Muscle of back (tissue), 3 donors: ENCODE measurements at regions not wholly inside any gene's neighbourhood (a gene's known extent, or its start where the extent isn't known, plus 50 kb on each side); places are given as distances from the start of the nearest gene placed in this dataset.
"Not testable (repeated sequence)": the region's sequence is repeated elsewhere in the genome, so short reads cannot be mapped to it uniquely, and the experiment has no call there.

ENCODE experiments used
- DNase-seq, 3 donors: peaks; one replicate each; pipeline versions ENCODE4 v3.0.0 to v3.0.0-alpha.2; 2013

DNA sequence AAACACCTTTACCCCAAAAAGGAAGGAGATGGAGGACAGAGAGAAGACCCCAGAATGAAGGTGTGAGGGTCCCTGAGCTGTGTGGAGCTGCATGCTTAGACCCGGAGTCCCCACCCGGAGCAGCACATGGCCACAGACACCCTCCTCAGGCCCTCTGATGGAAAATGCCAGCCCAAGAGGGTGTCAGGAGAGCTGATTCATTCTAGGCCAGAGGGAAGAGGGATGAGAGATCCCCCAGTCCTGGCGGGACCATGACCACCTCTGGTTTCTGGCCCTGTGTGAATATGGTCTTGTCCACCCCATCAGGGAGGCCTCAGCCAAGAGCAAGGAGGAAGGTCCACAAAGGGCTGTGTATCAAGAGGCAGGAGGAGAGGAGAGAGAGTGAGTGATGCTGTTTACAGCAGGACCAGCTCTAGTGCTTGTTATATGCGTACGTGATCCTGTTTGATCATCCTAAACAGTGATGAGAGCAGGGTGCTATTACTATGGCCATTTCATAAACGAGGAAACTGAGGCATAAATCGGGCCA, 186.6 kb upstream of the HAAO start:
- no peak for DNase-seq

DNA sequence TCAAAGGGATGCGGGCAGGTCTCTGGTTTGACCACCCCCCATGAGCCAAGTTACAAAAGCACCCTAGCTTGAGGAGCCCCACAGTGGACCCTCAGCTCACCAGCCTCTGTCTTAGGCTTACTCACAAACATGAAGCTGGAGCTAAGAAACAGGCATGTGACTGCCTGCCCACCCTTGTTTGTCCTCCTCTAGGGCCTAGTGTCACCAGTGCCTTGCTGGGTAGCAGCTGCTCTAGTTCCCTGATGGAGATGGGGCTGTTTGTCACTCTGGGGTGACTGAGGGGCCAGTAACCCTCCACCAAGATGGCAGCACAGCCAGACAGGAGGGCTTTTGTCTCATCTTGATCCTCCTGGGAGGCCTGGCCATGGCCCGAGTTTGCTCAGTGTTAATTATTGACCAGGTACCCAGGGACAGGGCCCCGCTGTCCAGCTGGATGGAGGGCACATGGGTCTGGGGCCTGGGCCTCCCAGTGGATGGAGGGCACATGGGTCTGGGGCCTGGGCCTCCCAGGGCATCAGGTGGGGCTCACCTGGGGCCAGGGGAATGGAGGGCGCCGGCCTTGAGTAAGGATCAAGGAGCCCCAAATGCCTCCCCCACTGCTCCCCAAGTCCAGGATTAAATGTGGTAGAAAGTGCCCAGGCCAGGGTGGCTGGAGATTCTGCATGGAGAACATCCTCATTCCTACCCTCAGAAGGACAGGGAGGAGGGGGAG, 185.9 kb upstream of the HAAO start:
- DNase-seq, result no peak

DNA sequence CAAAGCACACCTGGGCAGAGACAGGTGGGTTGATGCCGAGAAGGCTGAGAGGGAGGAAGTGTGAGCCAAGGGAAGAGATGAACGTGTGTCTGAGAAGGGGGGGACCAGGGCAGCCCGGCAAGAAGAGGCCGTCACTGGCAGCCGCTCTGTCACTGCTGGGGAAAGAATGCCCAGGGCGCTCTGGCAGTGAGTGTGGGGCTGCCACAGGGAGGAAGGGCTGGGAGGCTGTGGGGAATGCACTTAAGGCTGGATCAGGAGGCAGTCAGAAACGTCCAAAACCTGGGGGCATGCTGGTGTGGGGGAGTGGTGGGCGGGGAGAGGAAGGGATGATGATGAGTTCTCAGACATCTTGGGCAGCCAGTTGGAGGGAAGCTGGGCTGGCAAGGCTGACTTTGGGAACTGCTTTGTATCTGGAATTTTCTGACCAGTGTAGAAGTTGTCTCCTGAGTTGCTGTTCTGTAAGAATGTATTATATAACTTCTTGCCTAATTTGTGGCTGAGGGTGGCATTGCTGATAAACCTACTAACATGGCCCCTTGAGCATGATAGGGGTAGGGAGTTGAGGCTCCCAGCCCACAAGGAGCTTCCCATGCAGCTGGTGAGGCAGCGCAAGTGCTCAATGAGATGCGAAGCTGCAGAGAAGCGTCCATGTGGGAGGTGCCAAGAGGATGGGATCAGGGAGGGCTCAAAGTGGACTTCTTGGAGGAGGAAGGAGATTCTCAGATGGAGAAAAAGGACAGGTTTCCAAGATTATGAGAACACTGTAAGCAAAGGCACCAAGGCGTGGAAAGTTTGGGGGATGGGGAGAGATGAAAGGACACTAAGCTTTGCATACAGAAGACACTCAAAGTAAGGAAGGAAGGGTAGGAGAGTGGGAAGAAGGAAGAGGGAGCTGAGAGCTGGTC, 185.1 kb upstream of the HAAO start:
- no peak for DNase-seq

DNA sequence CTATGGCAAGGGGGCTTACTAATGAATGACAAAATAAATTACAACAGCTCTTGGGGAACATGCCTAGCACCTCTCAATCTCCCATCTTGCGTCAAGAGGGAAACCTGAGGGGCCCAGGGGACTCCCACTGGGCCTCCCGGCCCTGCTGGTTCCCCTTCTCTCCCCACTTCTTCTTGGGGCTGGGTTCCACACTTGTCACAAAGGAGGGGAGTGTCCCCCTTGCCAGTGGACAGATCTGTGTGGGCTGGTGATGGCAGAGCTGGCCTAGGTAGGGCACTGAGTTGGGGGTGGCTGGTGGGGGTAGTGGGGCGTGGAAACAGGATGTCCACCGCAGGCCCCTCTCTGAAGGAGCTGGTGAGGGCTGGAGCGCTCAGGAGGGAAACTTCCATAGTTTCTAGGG, 184.0 kb upstream of the HAAO start:
- no peak for DNase-seq

DNA sequence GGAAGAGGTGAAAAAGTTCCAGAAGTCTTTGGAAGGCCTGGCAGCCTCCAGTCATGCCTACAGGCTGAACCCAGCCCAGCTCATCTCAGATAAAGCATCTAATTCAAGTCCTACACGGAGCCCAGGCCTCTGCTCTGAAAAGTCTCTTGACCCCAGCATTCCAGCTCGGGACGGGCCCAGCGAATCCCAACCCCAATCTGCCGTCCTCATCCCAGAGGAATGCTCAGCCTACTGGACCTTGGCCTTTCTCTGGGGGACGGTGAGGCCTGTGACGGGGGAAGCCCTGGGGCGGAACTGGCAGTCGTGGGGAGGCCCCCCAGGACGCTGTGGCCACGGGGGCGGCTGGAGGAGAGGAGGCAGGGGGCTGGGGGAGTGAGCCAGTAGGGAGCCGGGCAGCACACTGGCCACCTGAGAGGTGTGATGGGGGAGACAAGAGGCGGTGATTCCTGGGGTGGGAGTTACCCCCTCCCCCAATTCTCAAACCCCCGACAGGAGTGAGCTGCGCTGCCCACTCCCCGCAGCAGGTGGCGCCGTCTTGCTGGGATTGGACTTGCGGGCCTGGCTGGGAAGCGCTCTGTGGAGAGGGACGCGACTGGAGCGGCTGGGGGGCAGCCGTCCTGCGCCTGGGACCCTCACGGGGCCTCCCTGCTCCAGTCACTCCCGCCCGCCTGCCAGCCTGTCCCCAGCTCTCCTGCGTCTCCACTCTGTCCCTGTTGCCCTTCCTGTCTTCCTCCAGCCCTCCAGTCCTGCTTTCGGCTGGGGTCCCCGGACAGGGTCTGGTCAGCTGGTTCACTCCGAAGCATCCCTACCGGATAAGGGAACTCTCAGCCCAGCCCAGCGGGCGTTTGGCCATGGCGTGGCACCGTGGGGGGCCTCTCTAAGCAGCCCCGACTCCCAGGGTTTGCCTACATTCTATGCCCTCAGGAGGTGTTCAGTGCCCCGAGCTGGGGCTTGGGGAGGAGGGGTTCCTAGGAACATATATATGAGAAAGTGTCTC, 182.6 kb upstream of the HAAO start:
- peak in 2 of 3 donors; percentile 80 to 93 for DNase-seq

DNA sequence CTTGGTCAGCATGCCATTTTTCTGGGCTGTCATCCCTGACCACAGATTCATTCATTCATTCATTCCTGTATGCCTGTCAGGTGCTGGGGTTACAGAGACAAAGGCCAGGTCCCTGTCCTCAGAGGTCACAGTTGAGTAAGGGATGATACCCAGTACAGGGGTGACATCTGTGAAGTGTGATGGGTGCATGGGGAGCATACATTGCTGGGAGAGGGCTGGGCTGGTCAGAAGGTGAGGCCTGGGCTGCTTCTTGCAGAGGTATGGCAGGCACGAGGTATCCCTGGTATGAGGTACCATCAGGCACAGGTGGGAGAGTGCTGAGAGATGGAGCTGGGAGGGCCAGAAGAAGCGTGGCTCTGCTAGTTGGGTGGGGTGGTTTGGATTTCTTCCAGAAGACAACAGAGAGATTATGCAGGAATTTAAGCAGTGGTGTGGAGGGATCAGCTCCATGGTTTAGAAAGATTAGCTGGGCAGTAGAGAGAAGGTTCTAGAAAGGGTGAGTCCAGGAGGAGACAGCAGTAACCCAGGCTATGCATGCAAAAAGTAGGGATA, 181.9 kb upstream of the HAAO start:
- DNase-seq, result no peak

DNA sequence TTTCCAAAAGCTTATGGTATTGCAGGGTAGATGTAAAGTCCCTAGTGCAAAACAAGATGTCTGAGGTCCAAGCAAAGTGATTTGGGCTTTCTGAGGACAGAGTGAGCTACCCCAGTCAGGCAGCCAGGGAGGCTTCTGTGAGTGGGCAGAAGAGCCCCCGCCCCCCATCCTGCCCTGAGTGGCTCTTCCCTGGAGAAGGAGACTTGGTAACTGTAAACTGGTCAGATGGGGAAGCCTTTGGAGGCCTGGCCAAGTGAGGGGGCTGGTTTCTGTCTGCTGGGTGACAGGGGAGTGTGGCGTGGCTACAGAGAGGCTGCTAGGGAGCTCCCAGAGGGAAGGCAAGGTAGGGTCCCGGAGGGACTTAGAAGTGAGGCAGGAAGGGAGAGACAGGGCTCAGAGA, 181.3 kb upstream of the HAAO start:
- DNase-seq, result peak in 1 of 3 donors; percentile 15

DNA sequence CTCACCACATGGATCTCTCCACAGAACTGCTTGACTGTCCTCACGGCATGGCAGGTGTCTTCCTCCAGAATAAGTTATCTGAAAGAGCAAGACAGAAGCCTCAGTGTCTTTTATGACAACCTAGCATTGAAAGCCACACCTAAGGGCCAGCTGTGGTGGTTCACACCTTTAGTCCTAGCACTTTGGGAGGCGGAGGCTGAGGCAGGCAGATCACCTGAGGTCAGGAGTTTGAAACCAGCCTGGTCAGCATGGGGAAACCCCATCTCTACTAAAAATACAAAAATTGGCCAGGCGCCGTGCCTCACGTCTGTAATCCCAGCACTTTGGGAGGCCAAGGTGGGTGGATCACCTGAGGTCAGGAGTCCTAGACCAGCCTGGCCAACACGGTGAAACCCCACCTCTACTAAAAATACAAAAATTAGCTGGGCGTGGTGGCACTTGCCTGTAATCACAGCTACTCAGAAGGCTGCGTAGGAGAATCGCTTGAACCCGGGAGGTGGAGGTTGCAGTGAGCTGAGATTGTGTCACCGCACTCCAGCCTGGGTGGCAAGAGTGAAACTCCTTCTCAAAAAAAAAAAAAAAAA, 180.6 kb upstream of the HAAO start:
- not testable (repeated sequence) for DNase-seq

DNA sequence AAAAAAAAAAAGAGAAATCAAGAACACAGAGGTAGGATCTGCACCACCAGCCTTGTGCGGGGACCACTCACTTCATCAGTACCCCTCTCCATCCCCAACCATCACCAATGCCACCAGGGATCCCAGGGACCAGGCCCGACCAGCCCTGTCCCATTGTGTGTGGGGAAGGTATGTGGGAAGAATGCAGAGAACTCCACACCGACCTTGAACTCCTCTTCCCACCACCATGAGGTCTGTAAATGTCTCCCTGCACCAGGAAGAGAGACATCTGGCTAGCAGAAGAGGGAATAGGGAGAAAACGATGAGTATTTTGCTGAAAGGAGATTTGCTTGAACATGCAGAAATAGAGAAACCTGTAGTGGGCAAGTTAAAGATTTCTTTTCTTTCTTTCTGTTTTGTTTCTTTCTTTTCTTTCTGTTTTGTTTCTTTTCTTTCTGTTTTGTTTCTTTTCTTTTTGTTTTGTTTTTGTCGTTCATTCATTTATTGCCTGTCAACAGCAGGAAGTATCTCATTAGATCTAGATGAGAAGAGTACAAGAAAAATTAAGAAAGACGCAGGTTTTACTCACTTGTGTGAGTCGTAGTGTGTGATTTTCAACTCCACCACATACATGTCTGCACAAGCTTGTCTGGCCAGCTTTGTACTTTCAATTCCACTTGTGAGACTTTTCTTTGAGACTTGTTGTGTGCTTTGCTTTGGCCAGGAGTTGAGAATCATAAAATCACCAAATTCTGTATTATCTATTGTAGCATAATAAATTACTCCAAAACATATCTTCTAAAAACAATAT, 179.8 kb upstream of the HAAO start:
- peak in 1 of 3 donors; percentile 17 for DNase-seq

DNA sequence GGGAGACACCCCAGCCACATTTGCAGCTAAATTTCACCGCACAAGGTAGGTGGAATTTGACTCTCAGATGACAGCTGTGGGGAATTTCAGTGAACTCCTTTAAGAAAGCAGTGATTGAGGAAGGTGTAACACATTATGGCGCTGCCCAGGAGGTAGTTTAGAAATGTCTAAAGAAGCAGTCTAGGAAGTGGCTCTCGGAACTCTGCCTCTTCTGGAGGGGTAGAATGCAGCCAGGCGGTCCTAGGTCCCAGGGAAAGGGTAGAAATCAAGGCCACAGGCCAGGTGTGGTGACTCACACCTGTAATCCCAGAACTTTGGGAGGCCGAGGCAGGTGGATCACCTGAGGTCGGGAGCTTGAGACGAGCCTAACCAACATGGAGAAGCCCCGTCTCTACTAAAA, 179.0 kb upstream of the HAAO start:
- DNase-seq, result no peak

DNA sequence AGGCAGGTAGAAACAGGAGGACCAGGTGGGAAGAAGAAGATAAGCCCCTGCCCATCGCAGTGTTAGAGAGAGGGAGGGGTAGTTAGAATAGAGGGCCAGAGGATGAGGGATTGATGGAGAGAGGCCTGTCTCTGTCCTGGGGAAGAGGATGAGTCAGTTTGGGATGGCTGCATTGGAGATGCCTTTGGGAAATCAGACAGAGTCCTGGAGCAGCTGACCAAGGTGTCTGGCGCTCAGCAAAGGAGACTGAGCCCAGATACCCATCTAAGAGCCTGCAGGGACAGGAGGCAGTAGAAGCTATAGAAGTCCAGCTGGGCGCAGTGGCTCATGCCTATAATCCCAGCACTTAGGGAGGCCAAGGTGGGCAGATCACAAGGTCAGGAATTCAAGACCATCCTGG, 177.8 kb upstream of the HAAO start:
- DNase-seq, result no peak

DNA sequence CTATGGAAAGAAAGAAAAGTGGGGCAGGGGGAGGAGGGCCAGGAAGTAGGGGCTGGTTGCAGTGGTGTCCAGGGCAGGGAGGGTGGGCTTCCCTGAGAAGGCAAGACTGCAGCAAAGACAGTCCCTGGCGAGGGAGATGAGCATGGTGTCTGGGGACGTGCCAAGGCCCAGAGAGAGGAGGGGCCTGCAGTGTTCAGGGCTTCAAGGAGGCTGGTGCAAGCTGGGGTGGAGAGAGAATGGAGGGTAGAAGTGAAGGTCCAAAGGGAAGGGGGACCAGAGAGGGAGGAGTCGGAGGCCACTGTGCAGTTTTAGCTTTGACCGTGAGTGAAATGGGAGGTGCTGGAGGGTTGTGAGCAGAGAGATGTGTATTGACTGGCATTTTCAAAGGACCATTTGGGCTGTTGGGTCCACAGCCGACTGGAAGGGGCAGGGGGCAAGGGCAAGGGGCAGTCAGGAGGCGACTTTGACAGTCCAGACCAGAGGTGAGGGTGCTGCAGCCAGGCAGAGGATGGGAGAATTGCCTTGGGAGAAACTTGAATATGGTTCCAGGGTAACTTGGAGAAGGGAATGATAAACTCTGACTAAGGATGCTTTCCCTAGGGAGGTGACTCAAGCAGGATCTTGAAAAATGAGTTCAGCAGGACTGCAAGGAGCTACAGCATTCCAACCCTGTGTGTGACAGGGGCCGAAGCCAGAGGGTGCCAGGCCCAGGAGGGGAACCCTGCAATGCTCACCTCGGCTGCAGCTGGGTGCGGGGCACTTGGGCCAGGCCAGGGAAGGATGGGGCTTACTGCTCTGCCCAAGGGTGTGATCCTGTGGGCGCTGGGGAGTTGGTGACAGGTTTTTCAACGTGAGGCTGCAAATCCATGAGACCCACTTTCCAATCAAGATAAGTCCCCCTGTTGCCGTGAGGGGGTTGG, 177.1 kb upstream of the HAAO start:
- peak in 2 of 3 donors; percentile 48 to 89 for DNase-seq

DNA sequence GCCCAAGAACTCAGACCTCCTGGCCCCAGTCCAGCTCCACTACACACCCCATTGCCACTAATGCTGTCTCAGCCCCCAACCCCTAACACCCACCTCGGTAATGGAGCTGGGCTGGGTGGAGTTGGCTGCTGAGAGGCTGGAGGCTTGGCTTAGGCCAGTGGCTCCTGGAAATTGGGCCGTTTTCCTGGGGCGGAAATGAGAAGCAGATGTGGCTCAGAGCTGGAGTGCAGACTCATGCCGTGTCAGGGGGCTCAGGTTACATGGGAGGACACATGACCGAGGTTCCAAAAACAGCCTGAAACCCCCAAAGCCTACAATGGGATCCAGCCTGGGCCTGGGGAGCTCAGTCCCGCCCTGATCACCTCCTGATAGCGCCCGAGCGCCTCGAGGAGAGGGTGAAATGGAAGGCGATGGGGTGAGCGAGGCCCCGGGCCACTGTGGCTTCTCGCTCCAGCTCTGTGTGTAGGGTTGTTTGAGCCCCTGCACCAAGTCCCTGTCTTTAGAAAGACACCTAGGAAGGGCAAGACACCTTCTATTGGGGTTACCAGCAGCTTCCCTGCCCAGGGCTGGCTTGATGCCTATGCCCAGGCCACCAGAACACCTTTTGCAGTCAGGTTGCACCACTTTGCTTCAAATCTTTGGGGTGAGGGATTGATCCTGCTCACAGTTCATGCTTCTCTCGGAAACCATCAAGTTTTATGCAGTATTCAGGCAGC, 175.7 kb upstream of the HAAO start:
- peak; percentile 95 to 98 (median 95) for DNase-seq

DNA sequence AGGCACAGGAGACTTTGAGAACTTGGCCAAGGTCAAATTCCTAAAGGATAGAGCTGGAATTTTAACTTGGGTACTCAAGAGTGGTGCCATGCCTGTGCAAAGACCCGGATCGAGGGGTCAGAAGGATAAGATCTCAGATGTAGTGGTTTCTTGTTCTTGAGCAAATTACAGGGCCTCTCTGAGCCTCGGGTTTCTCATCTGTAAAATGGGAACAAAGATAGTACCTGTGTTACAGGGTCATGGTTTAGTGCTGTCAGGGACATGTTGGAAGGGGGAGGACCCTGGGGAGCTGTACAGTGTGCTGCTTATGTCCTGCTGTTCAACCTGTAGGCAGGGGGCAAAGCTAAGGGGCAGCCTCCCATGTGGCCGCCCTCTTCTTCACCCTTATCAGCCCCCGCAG, 173.5 kb upstream of the HAAO start:
- DNase-seq, result no peak

DNA sequence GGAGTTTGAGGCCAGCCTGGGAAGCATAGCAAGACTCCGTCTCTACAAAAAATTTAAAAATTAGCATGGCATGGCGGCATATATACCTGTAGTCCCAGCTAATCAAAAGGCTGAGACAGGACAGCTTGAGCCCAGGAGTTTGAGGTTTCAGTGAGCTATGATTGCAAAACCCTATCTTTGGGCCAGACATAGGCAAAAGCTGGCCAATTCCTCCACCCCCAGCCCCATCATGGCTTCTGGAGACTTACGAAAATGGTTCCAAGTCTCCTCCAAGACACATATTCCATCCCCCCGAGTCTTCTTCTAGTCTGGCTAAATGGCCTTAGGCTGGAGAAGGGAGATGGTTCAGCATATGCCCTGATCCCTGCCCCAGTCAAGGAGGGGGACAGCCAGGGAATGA, 172.8 kb upstream of the HAAO start:
- no peak for DNase-seq

DNA sequence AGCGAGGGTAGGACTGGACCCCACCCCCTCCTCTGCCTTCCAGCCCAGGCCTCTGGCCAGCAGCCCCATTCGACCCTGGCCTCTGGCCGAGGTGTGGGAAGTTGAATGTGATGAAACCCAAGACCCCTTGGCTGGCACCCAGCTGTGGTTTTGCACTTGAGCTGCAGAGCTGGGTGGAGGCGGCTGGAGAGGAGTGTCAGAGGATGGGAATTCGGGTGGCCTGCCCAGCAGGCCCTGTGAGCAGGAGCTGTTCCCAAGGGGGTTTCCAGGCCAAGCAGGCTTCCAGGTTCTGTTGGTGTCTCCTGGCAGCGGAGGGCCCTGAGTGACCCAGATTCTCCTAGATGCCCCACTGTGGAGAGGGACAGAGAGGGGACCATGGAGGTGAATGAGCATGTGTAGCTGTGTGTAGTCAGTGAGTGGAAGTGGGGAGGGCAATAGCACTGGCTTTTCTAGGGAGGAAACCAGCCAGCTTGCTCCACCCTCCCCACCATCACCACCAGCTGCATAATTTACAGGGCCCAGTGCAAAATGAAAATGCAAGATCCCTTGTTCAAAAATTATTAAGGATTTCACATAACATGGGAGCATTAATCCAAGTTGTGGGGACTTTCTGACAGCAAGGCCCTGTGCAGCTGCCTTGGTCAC, 172.2 kb upstream of the HAAO start:
- DNase-seq, result peak; percentile 82 to 92 (median 89)

DNA sequence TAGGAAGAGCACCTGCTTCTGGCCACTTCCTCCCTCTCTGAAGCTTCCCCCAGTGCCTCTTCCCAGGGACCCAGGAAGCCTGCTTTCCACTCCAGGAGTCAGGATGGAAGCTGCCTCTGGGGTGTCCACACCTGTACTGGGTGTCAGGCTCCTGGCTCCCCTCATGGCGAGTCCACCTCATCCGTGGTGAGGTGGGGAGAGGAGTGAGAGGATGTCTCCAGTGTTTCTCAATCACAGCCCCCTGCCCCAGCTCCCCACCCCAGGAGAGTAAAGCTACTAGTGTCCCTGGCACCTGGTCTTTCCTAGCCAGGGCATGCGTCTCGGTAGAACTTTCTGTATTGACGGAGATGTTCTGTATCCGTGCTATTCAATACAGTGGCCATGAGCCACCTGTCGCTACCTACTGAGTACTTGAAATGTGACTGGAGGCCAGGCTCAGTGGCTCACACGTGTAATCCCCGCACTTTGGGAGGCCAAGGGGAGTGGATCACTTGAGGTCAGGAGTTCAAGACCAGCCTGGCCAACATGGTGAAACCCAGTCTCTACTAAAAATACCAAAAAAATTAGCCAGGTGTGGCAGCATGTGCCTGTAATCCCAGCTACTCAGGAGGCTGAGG, 171.2 kb upstream of the HAAO start:
- DNase-seq, result no peak
